NOMO-1 treated with dmso at 0.1 percent for 144 hours (cell line): ENCODE measurements at regions not wholly inside any gene's neighbourhood (a gene's known extent, or its start where the extent isn't known, plus 50 kb on each side); places are given as distances from the start of the nearest gene placed in this dataset.

ENCODE experiments used
- DNase-seq: peaks from one replicate; lab custom pipeline; 2025; ENCODE audit not compliant: unreplicated experiment; lab: John Stamatoyannopoulos, UW

GRCh38 chr6:40912158-40912946, 126.7 kb downstream of the UNC5CL start:
- peak; percentile 14 for DNase-seq

- no peak for DNase-seq
Observed at GRCh38 chr6:40910260-40910893, 128.6 kb downstream of the UNC5CL start.

GRCh38 chr6:40909811-40910210, 129.2 kb downstream of the UNC5CL start:
- DNase-seq, result no peak

- no peak for DNase-seq
Observed at GRCh38 chr6:40907198-40907701, 131.8 kb downstream of the UNC5CL start.

GRCh38 chr6:40906759-40907158, 132.3 kb downstream of the UNC5CL start:
- no peak for DNase-seq

GRCh38 chr6:40904583-40905194, 134.3 kb downstream of the UNC5CL start:
- DNase-seq, result no peak

GRCh38 chr6:40903456-40903855, 135.6 kb downstream of the UNC5CL start:
- no peak for DNase-seq

GRCh38 chr6:40901322-40902055, 137.5 kb downstream of the UNC5CL start:
- DNase-seq, result no peak

GRCh38 chr6:40900791-40901190, 138.2 kb downstream of the UNC5CL start:
- no peak for DNase-seq

- DNase-seq, result no peak
Observed at GRCh38 chr6:40899684-40900155, 139.3 kb downstream of the UNC5CL start.

- DNase-seq, result no peak
Observed at GRCh38 chr6:40898073-40898472, 140.9 kb downstream of the UNC5CL start.

GRCh38 chr6:40897390-40898003, 141.5 kb downstream of the UNC5CL start:
- no peak for DNase-seq

GRCh38 chr6:40896696-40897095, 142.3 kb downstream of the UNC5CL start:
- no peak for DNase-seq

GRCh38 chr6:40894962-40895799, 143.8 kb downstream of the UNC5CL start:
- DNase-seq, result no peak

- DNase-seq, result no peak
Observed at GRCh38 chr6:40893021-40893420, 146.0 kb downstream of the UNC5CL start.

- no peak for DNase-seq
Observed at GRCh38 chr6:40892223-40892622, 146.8 kb downstream of the UNC5CL start.

- no peak for DNase-seq
Observed at GRCh38 chr6:40891686-40892085, 147.3 kb downstream of the UNC5CL start.

- DNase-seq, result no peak
Observed at GRCh38 chr6:40891131-40891530, 147.9 kb downstream of the UNC5CL start.

- DNase-seq, result no peak
Observed at GRCh38 chr6:40889137-40889832, 149.7 kb downstream of the UNC5CL start.
